ENCODE measurements at regions not wholly inside any gene's neighbourhood (a gene's known extent, or its start where the extent isn't known, plus 50 kb on each side); places are given as distances from the start of the nearest gene placed in this dataset.

- TF ChIP-seq EZH2 (IDR thresholded peaks at IDR 0.05) (no peak), POLR2AphosphoS5 (IDR thresholded peaks at IDR 0.05; ENCODE audit: borderline replicate concordance, low read depth, low read length) (no peak), FOXP2 (optimal IDR thresholded peaks at IDR 0.05; ENCODE audit: control extremely low read depth, extremely low read length, insufficient read depth) (no peak)
Measured at GRCh38 chr14:83764656-83765599, 1765.0 kb upstream of the FLRT2 start.
